ENCODE measurements at regions not wholly inside any gene's neighbourhood (a gene's known extent, or its start where the extent isn't known, plus 50 kb on each side); places are given as distances from the start of the nearest gene placed in this dataset.

DNA sequence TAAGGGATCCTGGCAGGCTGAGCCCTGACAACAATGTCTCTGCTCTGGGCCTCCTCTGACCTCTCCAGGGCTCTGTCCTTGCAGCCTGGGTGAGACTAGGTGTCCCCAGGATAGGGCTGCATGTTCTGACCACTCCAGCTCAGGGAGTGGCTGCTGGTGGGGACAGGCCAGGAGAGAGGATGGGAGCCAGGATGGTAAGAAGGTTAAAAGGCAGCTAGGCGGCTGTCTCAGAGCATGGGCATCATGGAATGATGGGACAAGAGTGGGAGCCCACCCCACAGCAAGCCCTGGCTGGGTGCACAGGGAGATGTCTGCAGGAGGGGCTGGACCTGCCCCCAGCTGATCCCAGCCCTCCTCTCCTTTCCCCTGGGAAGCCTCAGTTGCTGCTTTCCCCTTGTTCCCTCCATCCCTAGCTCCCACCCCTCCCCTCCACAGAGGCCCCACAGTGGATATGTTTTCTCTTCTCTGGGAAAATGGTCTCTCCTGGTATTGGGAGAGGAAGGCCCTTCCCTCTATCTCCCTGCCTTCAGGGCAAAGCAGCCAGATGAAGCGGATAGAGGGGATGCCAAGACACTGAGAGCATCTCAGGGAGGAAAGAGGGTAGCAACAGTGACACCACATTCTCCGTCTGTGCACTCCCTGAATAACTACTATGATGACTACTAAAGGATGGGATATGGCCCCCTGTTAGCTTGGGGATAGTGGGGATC is 334.3 kb downstream of the DYSF start:
- Histone ChIP-seq H2BK12ac (ENCODE audit: low read depth, low read length) (no peak overlapping the region), H3K4ac (replicated peaks; ENCODE audit: insufficient read length, low read depth, low read length) (no peak overlapping the region), H3K56ac (replicated peaks; ENCODE audit: insufficient read length, low read depth, low read length) (no peak overlapping the region), H3K36me3 (ENCODE audit: control insufficient read depth in 2 of 4, insufficient read depth in 4 of 4, low read length in 3 of 4) (no peaks in the 10 kb centered on the region), H4K5ac (ENCODE audit: insufficient read length, low read depth, low read length) (no peak overlapping the region), H2AK5ac (ENCODE audit: low read depth, low read length) (no peak overlapping the region), H3K27ac (ENCODE audit: low read depth, low read length) (no peak overlapping the region), H2BK120ac (replicated peaks; ENCODE audit: low read depth, low read length) (no peak overlapping the region), H4K91ac (replicated peaks; ENCODE audit: insufficient read length, low read length) (no peak overlapping the region), H4K20me1 (replicated peaks in 1 of 2; ENCODE audit: control insufficient read depth in 1 of 2, insufficient read depth in 2 of 2, low read length in 2 of 2) (no peaks in the 10 kb centered on the region), H3K79me1 (ENCODE audit: low read depth, low read length) (no peaks in the 10 kb centered on the region; the same call in 1 of the 2 replicates), H3K9ac (replicated peaks in 1 of 4; ENCODE audit: extremely low read depth in 1 of 4, low read depth in 3 of 4, low read length in 3 of 4) (no peak overlapping the region), H3K4me1 (replicated peaks in 1 of 4; ENCODE audit: control insufficient read depth in 3 of 4, insufficient read depth in 4 of 4, low read length in 3 of 4) (no peaks in the 10 kb centered on the region), H2AFZ (ENCODE audit: low read length) (no peak overlapping the region), H3K9me3 (ENCODE audit: insufficient read depth in 2 of 2, low read depth in 1 of 2, low read length in 1 of 2) (no peaks in the 10 kb centered on the region), H3K14ac (ENCODE audit: insufficient read length) (no peak overlapping the region), H3K4me3 (ENCODE audit: extremely low read depth in 1 of 4, insufficient read depth in 2 of 4, low read depth in 3 of 4, low read length in 4 of 4) (no peak overlapping the region), H3K23me2 (ENCODE audit: low read depth, low read length) (no peaks in the 10 kb centered on the region), H3K18ac (ENCODE audit: extremely low read depth, low read length) (no peak overlapping the region), H4K8ac (ENCODE audit: extremely low read depth, insufficient read depth, low read length) (no peak overlapping the region; the same call in 1 of the 2 replicates), H2BK15ac (ENCODE audit: low read length) (no peak overlapping the region), H3K79me2 (ENCODE audit: control insufficient read depth in 1 of 2, insufficient read depth in 2 of 2, low read length in 2 of 2) (no peaks in the 10 kb centered on the region), H3K27me3 (replicated peaks in 1 of 4; ENCODE audit: control insufficient read depth in 3 of 4, extremely low read depth in 1 of 4, insufficient read depth in 3 of 4, low read length in 3 of 4) (no peaks in the 10 kb centered on the region), H2BK20ac (ENCODE audit: low read length) (no peak overlapping the region), H3K23ac (ENCODE audit: insufficient read length) (no peak overlapping the region), H3K4me2 (ENCODE audit: insufficient read depth in 1 of 2, low read depth in 2 of 2, low read length in 2 of 2) (no peak overlapping the region), H2BK5ac (ENCODE audit: low read depth, low read length) (no peak overlapping the region)
- ChIA-PET POLR2A (ENCODE audit: partially characterized antibody) (no interaction called here), CTCF (ENCODE audit: partially characterized antibody) (interaction anchor here (0.7 to 2.8 kb wide), 9 partner anchors 9 to 239 kb away, joined by 3 to 19 read pairs (median 4); no protein-coding TSS in a partner anchor)
- DNase-seq (ENCODE audit: low read depth in 1 of 2, low spot score in 2 of 2), result peak in 1 of 2 experiments; percentile 31
- no peak for FAIRE-seq
- WGBS, 2 experiments (ENCODE audit: extremely low coverage in 1 of 2, insufficient coverage in 1 of 2, insufficient read length in 1 of 2, insufficient replicate concordance in 2 of 2, low coverage in 1 of 2, low lambda C conversion rate in 2 of 2, missing lambda C conversion rate in 1 of 2), result 69% methylated on average over 3 of the region's 3 CpGs; no CpG with 5 or more reads in 1 of the 2 experiments
- no peak for TF ChIP-seq RNF2 (IDR thresholded peaks at IDR 0.05; ENCODE audit: borderline replicate concordance, low read depth, low read length, missing control alignments, poor library complexity, severe bottlenecking)
